GM19240 (cell line): ENCODE measurements at regions not wholly inside any gene's neighbourhood (a gene's known extent, or its start where the extent isn't known, plus 50 kb on each side); places are given as distances from the start of the nearest gene placed in this dataset.
"Not testable (repeated sequence)": the region's sequence is repeated elsewhere in the genome, so short reads cannot be mapped to it uniquely, and the experiment has no call there.

Source experiments
- DNase-seq: peaks from one replicate; pipeline ENCODE4 v3.0.0; 2011; ENCODE audit warnings: low spot score; ENCODE audit not compliant: insufficient read length

GRCh38 chr18:35770376-35771014 lies 189.0 kb downstream of the GALNT1 start:
- no peak for DNase-seq

DNA sequence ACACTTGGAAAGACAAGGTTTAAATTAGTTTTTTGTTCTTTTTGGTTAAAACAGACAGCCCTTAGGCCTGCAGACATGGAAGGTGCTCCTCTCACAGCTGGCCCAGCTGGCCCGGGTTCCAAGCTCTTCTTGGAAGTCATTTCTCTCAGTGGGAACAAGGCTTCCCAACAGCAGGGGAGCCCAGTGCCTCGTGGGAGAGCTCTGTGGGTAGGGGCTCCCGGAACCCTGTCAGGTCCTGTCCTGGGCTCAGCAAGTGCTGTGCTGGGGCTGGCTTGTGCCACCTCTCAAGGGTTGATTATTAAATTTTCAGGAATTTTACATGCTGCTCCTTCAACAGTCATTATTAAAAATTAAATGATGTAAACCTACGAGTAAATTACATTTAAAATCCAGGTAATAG lies 189.6 kb downstream of the GALNT1 start:
- no peak for DNase-seq

DNA sequence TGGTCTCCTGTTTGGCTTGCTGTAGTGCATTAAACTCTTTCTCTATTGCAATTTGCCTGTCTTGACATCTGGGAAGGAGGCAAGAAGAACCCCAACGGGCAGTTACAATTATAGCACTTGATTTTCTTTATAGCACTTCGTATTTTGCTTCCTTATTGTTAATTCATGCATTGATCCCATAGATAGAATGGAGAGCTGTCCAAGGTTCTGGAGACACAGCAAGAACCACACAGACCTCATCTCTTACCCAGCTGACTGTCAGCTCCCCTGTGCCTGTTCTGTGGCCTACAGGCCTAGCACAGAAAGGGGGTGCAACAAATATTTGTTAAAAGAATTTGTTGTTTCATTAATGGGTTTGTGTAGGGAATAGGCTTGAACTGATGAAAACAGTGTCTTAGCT lies 194.3 kb downstream of the GALNT1 start:
- no peak for DNase-seq

DNA sequence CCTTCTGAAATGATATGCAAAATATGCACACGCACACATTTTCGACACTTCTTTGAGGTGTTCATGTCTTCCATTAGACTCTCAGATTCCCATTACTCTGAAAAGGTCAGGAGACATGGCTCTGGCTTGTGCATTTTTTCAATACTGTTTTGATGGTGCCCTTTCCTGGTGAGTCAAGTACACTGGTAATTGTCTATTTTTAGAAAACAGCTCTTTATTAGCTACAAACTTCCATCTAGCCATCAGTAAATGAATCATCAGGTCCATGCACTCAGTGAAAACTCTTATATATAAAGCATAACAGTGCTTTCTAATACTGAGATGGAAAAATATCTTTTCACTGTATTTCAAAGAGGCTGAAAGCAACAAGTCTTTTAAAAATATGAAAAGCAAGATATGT lies 194.9 kb downstream of the GALNT1 start:
- DNase-seq, result no peak

DNA sequence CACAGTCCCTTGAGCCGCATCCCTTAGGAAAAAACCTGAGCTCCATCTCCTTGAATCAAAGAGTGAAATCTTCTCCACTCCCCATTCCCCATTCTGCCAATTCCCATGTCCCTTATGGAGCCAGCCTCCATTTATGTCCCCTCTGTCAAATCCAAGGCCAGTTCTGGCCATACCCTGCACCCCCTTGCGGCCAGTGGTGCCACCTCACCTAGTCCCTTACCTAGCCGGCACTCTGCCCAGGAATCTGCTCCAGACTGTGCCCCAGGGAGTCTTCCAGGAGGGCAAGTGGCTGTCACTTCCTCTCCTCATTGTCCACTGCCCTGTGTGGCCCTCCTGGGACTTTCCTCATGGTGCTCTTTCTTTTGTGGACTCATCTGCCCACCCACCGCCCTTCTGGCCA lies 195.4 kb upstream of the RMP24 start:
- DNase-seq, result no peak

GRCh38 chr18:35778850-35779627 lies 193.4 kb upstream of the RMP24 start:
- no peak for DNase-seq

DNA sequence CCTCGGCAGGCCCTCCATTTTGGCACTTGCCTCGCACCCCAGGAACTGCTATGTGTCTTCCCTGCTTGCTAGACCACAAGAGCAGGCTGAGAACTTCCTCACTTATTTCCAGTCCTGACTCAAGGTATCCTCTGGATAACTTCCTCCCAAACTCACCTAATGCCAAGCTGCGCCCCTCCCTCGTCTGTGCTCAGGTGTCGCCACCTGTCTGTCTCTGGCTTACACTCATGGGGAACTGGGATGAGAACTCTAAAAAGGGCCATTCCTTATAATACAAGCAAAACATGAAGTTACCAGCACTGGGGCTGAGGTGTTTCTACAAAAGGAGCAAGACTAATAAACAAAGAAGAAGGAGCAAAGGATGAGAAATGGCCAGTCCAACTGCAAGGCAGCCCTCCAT lies 191.5 kb upstream of the RMP24 start:
- no peak for DNase-seq

DNA sequence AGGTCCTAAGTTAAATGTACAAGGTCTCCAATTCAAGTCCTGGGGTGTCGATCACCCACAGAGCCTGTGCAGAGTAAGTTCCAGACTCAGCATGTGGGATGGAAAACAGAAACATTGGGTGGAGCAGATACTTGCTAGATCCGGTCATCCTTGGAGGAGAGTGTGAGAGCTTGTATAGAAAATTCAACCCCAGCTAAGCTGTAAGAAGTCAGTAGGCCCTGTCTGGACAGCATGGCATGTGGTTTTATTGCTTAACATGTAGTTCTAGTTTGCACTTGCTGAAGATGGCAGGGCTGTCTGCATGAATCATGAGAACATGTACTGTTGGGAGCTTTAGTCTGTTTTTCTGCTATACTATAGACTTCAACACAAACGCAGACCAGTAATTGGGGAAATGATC lies 189.6 kb upstream of the RMP24 start:
- DNase-seq, result no peak

GRCh38 chr18:35786365-35787042 lies 186.0 kb upstream of the RMP24 start:
- no peak for DNase-seq

- DNase-seq, result no peak
Measured at GRCh38 chr18:35789543-35789942, 182.9 kb upstream of the RMP24 start.

DNA sequence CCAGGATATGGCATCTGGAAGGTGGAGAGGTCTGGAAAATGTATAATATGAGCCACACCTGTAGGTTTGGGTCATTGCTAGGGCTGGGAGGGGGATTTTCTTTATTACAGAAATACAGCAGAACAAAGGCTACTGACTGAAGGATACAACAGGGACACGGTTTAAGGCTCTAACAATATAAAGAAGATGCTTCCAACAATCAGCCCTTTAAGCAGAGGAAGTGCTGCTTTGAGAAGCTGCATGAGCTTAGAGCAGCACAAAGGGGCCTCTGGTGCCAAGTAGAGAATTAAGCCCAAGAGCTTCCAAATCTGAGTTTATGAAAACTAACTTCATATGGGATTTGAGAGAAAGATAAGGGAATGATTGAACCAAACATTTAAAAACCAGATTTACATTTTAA lies 174.5 kb upstream of the RMP24 start:
- DNase-seq, result no peak

- no peak for DNase-seq
Measured at GRCh38 chr18:35803551-35803950, 168.9 kb upstream of the RMP24 start.

DNA sequence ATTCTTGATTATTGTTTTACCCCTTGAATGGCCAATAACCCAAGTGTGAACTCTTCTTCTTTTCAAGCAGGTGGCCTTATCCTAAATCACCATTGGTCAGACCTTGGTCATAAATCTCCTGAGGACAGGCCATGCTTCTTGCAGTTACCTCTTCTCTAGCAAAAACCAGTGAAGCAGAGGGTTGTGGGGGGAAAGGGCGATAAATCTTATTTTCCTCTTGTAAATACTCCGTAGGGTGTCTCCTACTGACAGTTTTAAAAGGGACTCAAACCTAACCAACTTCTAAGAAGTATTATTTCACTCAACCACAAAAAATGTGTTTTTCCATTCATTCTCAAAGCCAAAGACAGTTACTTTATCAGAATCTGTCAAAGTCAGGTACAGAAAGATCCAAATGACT lies 168.1 kb upstream of the RMP24 start:
- no peak for DNase-seq

GRCh38 chr18:35807811-35808335 lies 164.6 kb upstream of the RMP24 start:
- DNase-seq, result no peak

GRCh38 chr18:35808796-35809195 lies 163.7 kb upstream of the RMP24 start:
- no peak for DNase-seq

- no peak for DNase-seq
Measured at GRCh38 chr18:35810520-35810919, 162.0 kb upstream of the RMP24 start.

- no peak for DNase-seq
Measured at GRCh38 chr18:35811896-35812295, 160.6 kb upstream of the RMP24 start.

DNA sequence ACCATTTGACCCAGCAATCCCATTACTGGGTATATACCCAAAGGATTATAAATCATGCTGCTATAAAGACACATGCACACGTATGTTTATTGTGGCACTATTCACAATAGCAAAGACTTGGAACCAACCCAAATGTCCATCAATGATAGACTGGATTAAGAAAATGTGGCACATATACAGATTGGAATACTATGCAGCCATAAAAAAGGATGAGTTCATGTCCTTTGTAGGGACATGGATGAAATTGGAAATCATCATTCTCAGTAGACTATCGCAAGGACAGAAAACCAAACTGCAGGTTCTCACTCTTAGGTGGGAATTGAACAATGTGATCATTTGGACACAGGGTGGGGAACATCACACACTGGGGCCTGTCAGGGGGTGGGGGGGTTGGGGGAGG lies 157.5 kb upstream of the RMP24 start:
- DNase-seq, result not testable (repeated sequence)

- no peak for DNase-seq
Measured at GRCh38 chr18:35816003-35816402, 156.5 kb upstream of the RMP24 start.

- no peak for DNase-seq
Measured at GRCh38 chr18:35817604-35818352, 154.7 kb upstream of the RMP24 start.

DNA sequence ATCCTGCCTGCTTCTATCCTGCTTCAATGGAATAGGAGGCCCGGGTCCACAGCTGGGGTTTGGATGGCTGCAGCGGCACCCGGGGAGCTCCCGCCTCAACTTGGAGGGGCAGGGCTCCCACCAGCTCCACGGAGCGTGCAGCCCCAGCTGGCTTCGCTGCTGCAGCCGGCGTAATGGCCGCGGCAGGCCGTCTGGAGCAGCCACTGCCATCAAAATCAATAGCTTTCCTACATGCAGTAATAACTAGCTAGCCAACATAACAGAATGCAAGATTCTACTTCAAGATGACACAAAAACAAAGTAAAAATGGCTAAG lies 154.2 kb upstream of the RMP24 start:
- DNase-seq, result no peak

- DNase-seq, result no peak
Measured at GRCh38 chr18:35822413-35822812, 150.1 kb upstream of the RMP24 start.
